ENCODE measurements at regions not wholly inside any gene's neighbourhood (a gene's known extent, or its start where the extent isn't known, plus 50 kb on each side); places are given as distances from the start of the nearest gene placed in this dataset.
"Not testable (repeated sequence)": the region's sequence is repeated elsewhere in the genome, so short reads cannot be mapped to it uniquely, and the experiment has no call there.

DNA sequence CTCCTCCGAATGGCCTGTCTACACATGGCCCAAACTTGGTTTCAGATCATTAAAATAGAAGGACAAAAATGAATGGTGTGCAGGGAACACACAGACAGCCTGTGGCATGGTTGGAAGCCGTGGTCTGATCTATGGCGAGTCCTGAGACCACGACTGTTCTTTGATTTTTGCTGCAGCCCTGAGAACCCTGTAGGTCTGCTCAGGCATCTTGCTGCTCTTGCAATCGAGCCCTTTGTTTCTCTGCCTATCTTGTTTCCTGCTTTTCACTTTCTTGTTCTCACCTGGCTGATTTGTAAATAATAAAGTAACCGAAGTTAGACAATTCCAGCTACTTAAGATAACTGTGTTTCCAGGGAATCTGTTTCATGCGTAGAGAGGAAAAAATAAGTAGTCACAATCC is 54.1 kb upstream of the NBPF9 start:
- not testable (repeated sequence) for DNase-seq

- not testable (repeated sequence) for DNase-seq
Measured at GRCh38 chr1:149158308-149158707, 55.0 kb upstream of the NBPF9 start.

DNA sequence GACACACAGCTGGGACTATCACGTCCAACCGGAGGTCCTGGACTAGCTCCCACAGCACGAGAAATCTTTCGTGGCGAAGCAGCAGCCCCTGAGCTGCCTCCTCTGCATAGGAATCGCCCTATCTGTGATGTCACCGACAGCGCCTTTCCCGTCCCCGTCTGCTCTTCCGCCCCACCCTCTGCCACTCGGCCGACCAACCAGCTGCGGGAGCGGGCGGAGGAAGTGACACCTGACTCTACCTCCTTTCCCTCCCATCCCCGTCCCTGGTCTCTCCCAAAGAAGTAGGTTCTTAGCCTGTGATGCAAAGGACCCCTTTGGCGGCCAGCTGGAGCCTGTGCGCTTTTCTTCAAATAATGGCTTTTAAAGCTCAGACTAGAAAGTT is 59.7 kb upstream of the NBPF9 start:
- not testable (repeated sequence) for DNase-seq

DNA sequence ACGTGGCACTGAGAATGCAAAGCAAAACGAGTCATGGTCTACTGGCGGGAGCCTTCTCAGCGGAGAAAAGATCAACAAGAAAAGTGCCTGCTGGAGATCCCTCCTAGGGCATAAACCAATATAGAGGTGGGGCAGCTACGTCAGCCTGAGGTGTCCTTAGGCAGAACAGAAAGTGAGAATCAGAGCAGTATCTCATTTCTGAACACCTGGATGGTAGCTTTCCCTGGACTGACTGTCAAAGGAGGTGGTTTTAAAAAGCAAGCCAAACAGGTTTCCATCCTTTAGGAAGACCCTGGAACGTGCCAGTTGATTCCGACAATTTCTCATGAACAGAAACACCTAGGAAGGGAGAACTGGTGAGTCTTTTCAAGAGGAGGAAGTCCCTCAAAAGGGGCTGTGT is 71.4 kb upstream of the NBPF9 start:
- peak; percentile 39 for DNase-seq

- DNase-seq: not testable (repeated sequence)
Measured at GRCh38 chr1:149175812-149176211, 72.5 kb upstream of the NBPF9 start.

- peak; percentile 33 for DNase-seq
Measured at GRCh38 chr1:149176453-149177316, 73.3 kb upstream of the NBPF9 start.

GRCh38 chr1:149190742-149191141 is 87.4 kb upstream of the NBPF9 start:
- DNase-seq: not testable (repeated sequence)

DNA sequence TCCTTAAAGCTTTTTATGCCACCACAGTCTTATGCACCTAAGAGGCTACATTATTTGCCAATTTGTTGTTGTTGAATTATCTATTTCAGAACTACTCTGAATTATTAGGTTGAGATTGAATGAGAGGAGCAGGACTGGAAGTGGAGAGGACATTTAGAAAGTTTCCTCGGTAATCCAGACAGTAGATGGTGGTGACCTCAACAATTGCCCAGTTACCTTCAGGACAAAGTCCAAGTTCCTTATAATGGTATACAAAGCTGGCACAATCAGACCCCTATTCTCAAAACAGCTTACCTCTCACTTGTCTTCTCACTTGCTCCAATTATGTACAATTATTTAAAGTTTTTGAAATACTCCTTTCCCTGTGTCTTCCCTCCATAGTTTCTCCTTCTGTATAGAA is 93.3 kb upstream of the NBPF9 start:
- DNase-seq: not testable (repeated sequence)

GRCh38 chr1:149200567-149200966 is 97.2 kb upstream of the NBPF9 start:
- not testable (repeated sequence) for DNase-seq

GRCh38 chr1:149202283-149202682 is 98.9 kb upstream of the NBPF9 start:
- DNase-seq: not testable (repeated sequence)

GRCh38 chr1:149204396-149204795 is 101.0 kb upstream of the NBPF9 start:
- DNase-seq: not testable (repeated sequence)

- DNase-seq: not testable (repeated sequence)
Measured at GRCh38 chr1:149208836-149209235, 105.5 kb upstream of the NBPF9 start.

DNA sequence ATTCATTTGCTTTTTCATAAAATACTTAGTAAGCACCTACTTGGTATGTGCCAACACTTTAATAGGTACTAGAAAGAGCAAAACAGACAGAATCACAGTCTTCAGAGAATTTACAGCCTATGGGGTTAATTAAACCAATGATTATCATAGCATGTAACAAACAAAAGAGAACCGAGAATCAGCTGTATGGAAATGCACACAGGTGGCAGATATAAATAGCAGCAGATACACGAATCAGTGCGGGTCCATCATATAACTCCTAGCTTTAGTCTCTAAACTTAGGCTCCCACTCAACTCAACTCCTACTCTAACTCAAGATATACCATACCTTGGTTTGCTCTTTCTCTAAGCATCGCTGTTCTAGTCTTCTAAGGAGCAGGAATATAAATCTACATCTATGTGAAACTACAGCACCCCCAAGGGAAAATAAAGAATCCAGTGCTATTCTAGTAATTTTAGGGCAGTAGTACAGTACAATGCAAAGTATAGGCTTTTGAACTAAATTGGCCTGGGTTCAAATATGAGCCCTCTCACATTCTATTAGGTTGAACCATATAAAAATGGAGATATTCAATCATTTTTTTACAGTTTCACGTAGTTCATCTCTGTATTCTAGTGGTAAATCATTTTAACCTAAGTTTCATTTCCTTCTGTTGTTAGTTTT is 108.5 kb upstream of the NBPF9 start:
- not testable (repeated sequence) for DNase-seq

- DNase-seq: not testable (repeated sequence)
Measured at GRCh38 chr1:149212946-149213345, 109.6 kb upstream of the NBPF9 start.

GRCh38 chr1:149213673-149214072 is 110.3 kb upstream of the NBPF9 start:
- DNase-seq: not testable (repeated sequence)

DNA sequence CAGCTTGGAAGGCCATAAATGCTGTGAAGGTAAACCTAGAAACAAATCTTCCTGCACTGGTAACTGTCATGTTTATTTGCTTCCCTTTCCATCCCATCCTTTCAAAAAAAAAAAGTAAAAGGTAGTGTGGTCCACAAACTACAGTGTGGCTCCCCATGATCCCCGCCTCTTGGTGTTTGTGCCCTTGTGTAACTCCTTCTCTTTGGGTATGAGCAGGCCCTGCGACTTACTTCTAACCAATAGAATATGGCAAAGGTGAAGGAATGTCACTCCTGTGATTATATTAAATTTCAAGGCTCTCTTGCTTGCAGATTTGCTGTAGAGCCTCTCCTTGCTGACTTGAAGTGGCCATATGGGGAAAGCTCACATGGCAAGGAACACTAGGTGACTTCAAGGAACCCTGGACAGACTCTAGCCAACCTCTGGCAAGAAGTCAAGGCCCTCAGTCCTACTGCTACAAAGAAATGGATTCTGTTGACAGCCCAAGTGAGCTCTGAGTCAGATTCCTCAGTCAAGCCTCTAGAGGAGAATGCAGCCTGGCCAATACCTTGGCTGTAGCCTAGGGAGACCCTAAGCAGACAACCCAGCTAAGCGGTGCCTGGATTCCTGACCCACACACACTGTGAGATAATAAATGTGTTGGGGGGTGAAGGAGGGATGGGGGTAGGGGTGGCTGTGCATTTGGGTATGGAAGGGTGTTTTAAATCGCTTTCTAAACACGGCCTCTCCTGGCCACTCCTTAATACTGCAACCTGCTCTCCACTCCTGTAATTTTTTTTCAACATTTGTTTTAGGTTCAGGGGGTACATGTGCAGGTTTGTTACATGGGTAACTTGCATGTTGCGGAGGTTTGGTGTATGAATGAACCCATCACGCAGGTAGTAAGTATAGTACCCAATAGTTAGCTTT is 115.0 kb upstream of the NBPF9 start:
- not testable (repeated sequence) for DNase-seq

GRCh38 chr1:149219539-149219938 is 116.2 kb upstream of the NBPF9 start:
- DNase-seq: not testable (repeated sequence)

DNA sequence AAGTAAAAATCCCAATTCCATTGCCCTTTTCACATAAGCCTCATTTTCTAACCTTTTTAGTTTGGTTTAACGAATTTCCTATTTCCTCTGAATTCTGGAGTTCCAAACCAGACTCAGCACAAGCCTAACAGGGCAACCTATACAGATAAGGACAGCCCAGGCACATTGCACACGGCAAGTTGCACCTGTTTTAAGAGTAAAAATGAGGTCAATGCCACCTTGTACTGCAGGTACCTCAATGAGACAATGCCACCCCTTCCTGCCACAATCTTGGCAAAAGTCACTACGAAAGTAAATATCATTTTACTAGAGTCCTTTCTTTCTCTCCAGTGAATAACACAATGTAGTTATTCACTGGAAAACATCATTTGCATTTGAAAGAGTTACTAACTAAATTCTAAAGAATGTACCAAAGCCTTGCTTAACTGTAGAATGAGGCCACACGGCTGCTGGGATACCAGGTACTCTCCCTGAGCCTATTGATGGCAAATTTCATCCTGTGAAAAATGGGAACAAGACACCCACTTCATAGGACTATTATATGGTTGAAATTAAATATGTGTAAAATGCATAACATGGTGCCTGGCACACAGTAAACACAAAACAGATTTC is 117.2 kb upstream of the NBPF9 start:
- DNase-seq: not testable (repeated sequence)

- DNase-seq: not testable (repeated sequence)
Measured at GRCh38 chr1:149227933-149228665, 124.7 kb upstream of the NBPF9 start.

DNA sequence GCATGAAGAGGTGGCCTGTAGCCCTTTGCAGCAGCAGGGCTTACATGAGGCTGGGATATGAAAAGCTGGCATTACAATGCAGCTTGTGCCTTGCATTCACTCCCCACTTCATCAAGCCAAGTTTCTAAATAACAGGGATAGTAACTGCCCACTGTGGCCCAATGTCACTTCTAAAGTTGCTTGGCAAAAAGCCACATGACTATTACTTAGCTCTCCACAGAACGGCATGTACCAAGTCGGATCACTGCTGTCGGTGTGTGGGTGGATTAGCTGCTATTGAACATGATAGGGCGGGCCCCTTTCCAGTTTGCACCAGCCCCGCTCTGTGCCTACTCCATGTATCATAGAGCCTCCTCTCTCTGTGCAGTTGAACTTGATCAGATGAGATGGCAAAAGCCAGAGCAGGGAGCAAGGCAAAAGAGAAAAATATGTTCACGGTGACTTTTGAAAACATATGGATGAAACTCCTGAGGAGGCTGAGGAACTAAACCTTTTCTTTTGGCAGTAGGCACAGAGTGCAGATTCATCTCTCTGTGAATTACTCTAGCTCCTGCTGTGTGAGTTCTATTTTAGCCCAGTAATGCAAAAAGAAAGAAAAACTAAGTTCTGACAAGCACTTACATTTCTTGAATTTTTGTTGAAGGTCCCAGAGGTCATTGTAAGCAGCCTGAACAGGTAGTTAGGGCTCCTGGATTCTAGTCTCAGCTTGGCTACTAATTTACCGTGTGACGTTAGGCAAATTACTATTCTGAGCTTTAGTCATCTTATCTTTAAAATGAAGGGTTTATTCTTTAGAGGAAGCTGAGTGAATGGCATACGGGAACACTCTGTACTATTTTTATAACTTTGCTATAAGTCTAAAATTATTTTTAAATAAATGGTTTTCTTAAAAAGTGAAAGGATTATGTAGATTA is 125.6 kb upstream of the NBPF9 start:
- DNase-seq: not testable (repeated sequence)

DNA sequence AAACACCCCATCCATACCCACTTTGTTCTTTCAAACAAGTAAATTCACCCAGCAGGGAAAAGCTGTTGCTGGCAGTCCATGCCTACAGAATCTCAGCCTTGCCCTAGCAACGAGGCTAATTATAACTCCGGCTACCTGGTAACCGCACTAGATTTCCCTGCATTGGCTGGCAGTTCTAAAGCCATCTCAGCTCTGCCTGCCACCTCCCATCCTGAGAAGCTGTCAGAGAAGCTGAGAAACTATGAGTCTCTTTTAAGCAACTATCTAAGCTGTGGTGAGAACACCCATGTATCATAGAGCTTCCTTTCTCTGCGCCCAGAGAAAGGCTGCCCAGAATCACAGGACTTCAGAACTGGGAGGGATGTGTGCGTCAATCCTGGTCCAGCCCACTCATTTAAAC is 126.5 kb upstream of the NBPF9 start:
- DNase-seq: not testable (repeated sequence)

Measured in NCI-H526 treated with DMSO at 0.1 percent for 48 hours (cell line).